Thoracic aorta (tissue), 2 donors: ENCODE measurements at regions not wholly inside any gene's neighbourhood (a gene's known extent, or its start where the extent isn't known, plus 50 kb on each side); places are given as distances from the start of the nearest gene placed in this dataset.

Source experiments
- ATAC-seq: fragments of 150-250 bp; one replicate; pipeline ENCODE4 v1.8.0; 2017; ENCODE audit warnings: low read depth; ENCODE audit not compliant: insufficient number of reproducible peaks, low FRiP score
- DNase-seq: peaks from one replicate; pipeline ENCODE4 v3.0.0-alpha.2; 2020; ENCODE audit warnings: low spot score
- H3K27ac ChIP-seq, 2 donors: fragments of 200-600 bp; sonication (generic); 1 replicate in 1 of 2; 2 replicates in 1 of 2; pipeline ENCODE4 v1.5.1; 2016; ENCODE audit warnings: mild to moderate bottlenecking in 2 of 2, moderate library complexity in 2 of 2
- H3K27me3 ChIP-seq: fragments of 200-600 bp; sonication (generic); replicated peaks from 2 replicates; pipeline ENCODE4 v1.6.0; 2016; ENCODE audit warnings: mild to moderate bottlenecking; ENCODE audit not compliant: insufficient read depth
- H3K36me3 ChIP-seq: fragments of 200-600 bp; sonication (generic); one replicate; pipeline ENCODE4 v1.5.1; 2016
- H3K4me1 ChIP-seq, 2 donors: fragments of 200-600 bp; sonication (generic); 1 replicate in 1 of 2; 2 replicates in 1 of 2; pipeline versions ENCODE4 v1.5.1 to v1.6.0; 2016; ENCODE audit warnings: low read depth in 2 of 2, mild to moderate bottlenecking in 1 of 2; ENCODE audit not compliant: control insufficient read depth in 1 of 2
- H3K4me3 ChIP-seq: fragments of 200-600 bp; sonication (generic); 2 replicates; pipeline ENCODE4 v1.5.1; 2016; ENCODE audit warnings: mild to moderate bottlenecking
- H3K9me3 ChIP-seq: fragments of 200-600 bp; sonication (generic); 2 replicates; pipeline ENCODE4 v1.5.1; 2016
- CTCF ChIP-seq: fragments of 200-600 bp; sonication (generic); IDR thresholded peaks from one replicate; pipeline ENCODE4 v1.5.1; 2019; ENCODE audit warnings: antibody characterized with exemption

GRCh38 chr3:147471741-147472140, 62.6 kb downstream of the ZIC1 start:
- Histone ChIP-seq H3K4me3 (no peak overlapping the region), H3K27me3 (no peaks in the 10 kb centered on the region), H3K4me1 (no peaks in the 10 kb centered on the region), H3K9me3 (no peaks in the 10 kb centered on the region), H3K36me3 (no peaks in the 10 kb centered on the region), H3K27ac (no peak overlapping the region)
- DNase-seq (no peak), ATAC-seq (no peak)
- TF ChIP-seq CTCF: no peak

DNA sequence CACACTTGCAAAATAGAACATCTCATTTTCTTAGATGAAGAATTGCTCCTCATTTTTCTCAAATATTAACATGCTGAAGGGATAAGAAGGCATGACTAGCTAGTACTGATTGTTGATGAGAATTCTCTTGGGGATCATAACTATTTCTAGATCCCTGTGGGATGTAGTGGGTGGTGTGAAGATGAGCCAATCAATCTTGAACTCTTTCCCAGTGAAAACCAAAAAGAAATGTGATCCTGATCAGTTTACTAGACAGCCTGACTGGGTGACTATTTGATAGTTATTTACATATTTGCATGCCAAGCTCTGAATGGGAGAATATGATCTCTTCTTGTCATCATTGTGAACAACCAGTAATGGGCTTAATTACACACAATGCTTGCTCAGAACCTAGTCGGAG, 63.7 kb downstream of the ZIC1 start:
- no peaks in the 10 kb centered on the region for H3K36me3 ChIP-seq
- no peak overlapping the region for H3K4me3 ChIP-seq
- TF ChIP-seq CTCF: no peak
- H3K4me1 ChIP-seq: no peaks in the 10 kb centered on the region
- DNase-seq (no peak), ATAC-seq (no peak)
- no peak overlapping the region for H3K27ac ChIP-seq
- H3K9me3 ChIP-seq: no peaks in the 10 kb centered on the region
- H3K27me3 ChIP-seq: no peaks in the 10 kb centered on the region

GRCh38 chr3:147483145-147483544, 74.0 kb downstream of the ZIC1 start:
- Histone ChIP-seq H3K4me3 (no peak overlapping the region), H3K36me3 (no peaks in the 10 kb centered on the region), H3K9me3 (no peaks in the 10 kb centered on the region), H3K27ac (no peak overlapping the region), H3K27me3 (no peaks in the 10 kb centered on the region), H3K4me1 (no peaks in the 10 kb centered on the region)
- DNase-seq (no peak), ATAC-seq (no peak)
- TF ChIP-seq CTCF: no peak

DNA sequence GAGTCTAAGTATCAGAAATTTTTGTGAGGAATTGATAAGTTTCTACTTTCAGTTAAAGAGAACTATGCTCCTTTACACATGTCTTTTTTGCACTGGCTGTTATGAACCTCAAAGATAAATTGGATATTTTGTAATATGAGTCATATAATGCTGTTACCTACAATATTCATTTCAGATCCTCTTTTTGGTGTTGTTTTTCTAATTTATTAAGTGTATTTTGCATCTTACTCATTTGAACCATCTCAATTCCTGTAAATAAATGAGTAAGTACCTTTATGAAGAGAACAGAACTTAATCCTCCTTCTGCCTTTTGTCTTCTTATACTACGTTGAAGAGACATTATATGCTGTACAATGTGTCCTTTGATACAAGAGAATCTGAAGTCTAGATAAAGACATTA, 74.4 kb downstream of the ZIC1 start:
- TF ChIP-seq CTCF: no peak
- no peak for ATAC-seq
- no peak overlapping the region for H3K4me3 ChIP-seq

DNA sequence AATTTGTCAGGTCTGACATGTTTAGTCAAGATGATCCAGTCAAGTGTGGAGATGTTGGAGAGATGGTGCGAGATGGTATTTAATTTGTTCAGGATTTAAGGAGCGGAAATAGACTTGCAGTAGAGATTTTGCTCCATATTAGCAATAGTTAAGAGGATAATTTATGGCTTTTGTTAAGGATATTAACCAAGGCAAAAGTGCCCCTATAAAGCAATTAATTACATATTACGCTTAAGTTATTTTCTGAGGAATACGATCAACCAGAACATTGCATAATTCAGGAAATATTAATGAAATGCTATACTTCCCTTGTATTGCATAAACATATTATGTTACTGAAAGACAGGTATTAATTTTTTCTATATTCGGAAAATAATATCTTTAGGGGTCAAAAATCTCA, 83.9 kb downstream of the ZIC1 start:
- no peak for DNase-seq
- no peak for ATAC-seq
- no peak for TF ChIP-seq CTCF
- no peaks in the 10 kb centered on the region for H3K4me1 ChIP-seq
- H3K4me3 ChIP-seq: no peak overlapping the region
- no peak overlapping the region for H3K27ac ChIP-seq
- no peaks in the 10 kb centered on the region for H3K36me3 ChIP-seq
- H3K27me3 ChIP-seq: no peaks in the 10 kb centered on the region
- no peaks in the 10 kb centered on the region for H3K9me3 ChIP-seq

More for the DNA sequence above, 74.4 kb downstream of the ZIC1 start:
- H3K27me3 ChIP-seq: no peaks in the 10 kb centered on the region
- no peaks in the 10 kb centered on the region for H3K9me3 ChIP-seq
- no peak overlapping the region for H3K27ac ChIP-seq
- DNase-seq: no peak
- H3K4me1 ChIP-seq: no peaks in the 10 kb centered on the region
- H3K36me3 ChIP-seq: no peaks in the 10 kb centered on the region
